Stimulated activated CD4-positive, alpha-beta T cell treated with anti-CD3 and anti-CD28 coated beads, Interleukin-15, amount 100 ng/mL, for 1 hour (primary cell): ENCODE measurements at regions not wholly inside any gene's neighbourhood (a gene's known extent, or its start where the extent isn't known, plus 50 kb on each side); places are given as distances from the start of the nearest gene placed in this dataset.
A peak's percentile ranks its signal among the peaks of the same experiment; 100 is the strongest.
"Not testable (repeated sequence)": the region's sequence is repeated elsewhere in the genome, so short reads cannot be mapped to it uniquely, and the experiment has no call there.

Source experiments
- DNase-seq, 2 donors: peaks; one replicate each; pipeline ENCODE4 v3.0.0-alpha.2; 2020; ENCODE audit warnings: low read depth in 1 of 2, low spot score in 1 of 2

- not testable (repeated sequence) for DNase-seq
Measured at GRCh38 chr7:6882321-6882721, 56.2 kb upstream of the CCZ1B start.

GRCh38 chr7:6883756-6884155, 57.7 kb upstream of the CCZ1B start:
- DNase-seq: not testable (repeated sequence)

GRCh38 chr7:6886198-6886597, 60.1 kb upstream of the CCZ1B start:
- DNase-seq: no peak

- DNase-seq: not testable (repeated sequence)
Measured at GRCh38 chr7:6888267-6889045, 62.4 kb upstream of the CCZ1B start.

- no peak for DNase-seq
Measured at GRCh38 chr7:6889252-6889812, 63.3 kb upstream of the CCZ1B start.

GRCh38 chr7:6902097-6902518, 76.0 kb upstream of the CCZ1B start:
- not testable (repeated sequence) for DNase-seq

GRCh38 chr7:6903289-6903688, 77.2 kb upstream of the CCZ1B start:
- DNase-seq: not testable (repeated sequence)

GRCh38 chr7:6903792-6904191, 77.7 kb upstream of the CCZ1B start:
- not testable (repeated sequence) for DNase-seq

GRCh38 chr7:6917258-6917657, 91.2 kb upstream of the CCZ1B start:
- DNase-seq: no peak

GRCh38 chr7:6919169-6919568, 93.1 kb upstream of the CCZ1B start:
- DNase-seq: not testable (repeated sequence)

- DNase-seq: not testable (repeated sequence)
Measured at GRCh38 chr7:6924523-6924922, 98.4 kb upstream of the CCZ1B start.

GRCh38 chr7:6926193-6927174, 100.4 kb upstream of the CCZ1B start:
- DNase-seq: not testable (repeated sequence)

- not testable (repeated sequence) for DNase-seq
Measured at GRCh38 chr7:6927643-6928042, 101.6 kb upstream of the CCZ1B start.

- not testable (repeated sequence) for DNase-seq
Measured at GRCh38 chr7:6929588-6929987, 103.5 kb upstream of the CCZ1B start.

GRCh38 chr7:6930081-6930635, 104.1 kb upstream of the CCZ1B start:
- not testable (repeated sequence) for DNase-seq

- peak in 1 of 2 donors; percentile 18 for DNase-seq
Measured at GRCh38 chr7:6930787-6931186, 104.7 kb upstream of the CCZ1B start.

GRCh38 chr7:6931456-6931855, 105.4 kb upstream of the CCZ1B start:
- not testable (repeated sequence) for DNase-seq

GRCh38 chr7:6933954-6934632, 108.0 kb upstream of the CCZ1B start:
- DNase-seq: not testable (repeated sequence)

GRCh38 chr7:6934981-6935380, 108.9 kb upstream of the CCZ1B start:
- DNase-seq: no peak

GRCh38 chr7:6936626-6937025, 110.6 kb upstream of the CCZ1B start:
- DNase-seq: not testable (repeated sequence)
